ENCODE measurements at regions not wholly inside any gene's neighbourhood (a gene's known extent, or its start where the extent isn't known, plus 50 kb on each side); places are given as distances from the start of the nearest gene placed in this dataset.

GRCh38 chr9:89256225-89256624 lies 54.8 kb upstream of the CKS2 start:
- H3K4me3 ChIP-seq, result no peak overlapping the region
- no peaks in the 10 kb centered on the region for H3K36me3 ChIP-seq
- H3K27ac ChIP-seq (replicated peaks), result no peak overlapping the region
- DNase-seq, result no peak
- no peak for TF ChIP-seq CTCF (IDR thresholded peaks at IDR 0.05; ENCODE audit: borderline replicate concordance)
- intact Hi-C loops (cut with micrococcal nuclease), result no loop called here
- peaks cover 12% of the 10 kb centered on the region for H3K9me3 ChIP-seq (replicated peaks)
- no peaks in the 10 kb centered on the region for H3K27me3 ChIP-seq (ENCODE audit: low read depth)
- no peaks in the 10 kb centered on the region for H3K4me1 ChIP-seq

GRCh38 chr9:89256642-89257041 lies 54.4 kb upstream of the CKS2 start:
- DNase-seq, result no peak
- Histone ChIP-seq H3K36me3 (no peaks in the 10 kb centered on the region), H3K27ac (replicated peaks) (no peak overlapping the region), H3K4me1 (no peaks in the 10 kb centered on the region), H3K9me3 (replicated peaks) (peaks cover 12% of the 10 kb centered on the region), H3K4me3 (no peak overlapping the region), H3K27me3 (ENCODE audit: low read depth) (no peaks in the 10 kb centered on the region)
- intact Hi-C loops (cut with micrococcal nuclease), result no loop called here
- no peak for TF ChIP-seq CTCF (IDR thresholded peaks at IDR 0.05; ENCODE audit: borderline replicate concordance)

DNA sequence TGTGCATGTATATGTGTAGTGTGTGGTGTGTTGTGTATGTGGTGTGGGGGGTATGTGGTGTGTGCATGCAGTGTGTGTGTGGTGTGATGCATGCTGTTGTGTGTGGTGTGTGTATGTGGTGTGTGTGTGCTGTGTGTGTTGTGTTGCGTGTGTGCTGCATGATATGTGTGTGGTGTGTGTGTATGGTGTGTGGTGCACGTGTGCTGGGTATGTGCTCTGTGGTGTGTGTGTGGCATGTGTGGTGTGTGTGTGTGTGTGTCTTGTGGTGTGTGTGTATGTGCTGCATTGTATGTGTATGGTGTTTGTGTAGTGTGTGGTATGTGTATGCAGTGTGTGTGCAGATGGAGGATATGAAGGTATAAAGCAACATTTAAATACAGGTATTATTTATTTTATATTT lies 50.5 kb upstream of the CKS2 start:
- peaks cover 13% of the 10 kb centered on the region for H3K9me3 ChIP-seq (replicated peaks)
- DNase-seq, result no peak
- no peaks in the 10 kb centered on the region for H3K36me3 ChIP-seq
- no peak overlapping the region for H3K4me3 ChIP-seq
- intact Hi-C loops (cut with micrococcal nuclease), result no loop called here
- H3K27ac ChIP-seq (replicated peaks), result no peak overlapping the region
- no peaks in the 10 kb centered on the region for H3K4me1 ChIP-seq
- TF ChIP-seq CTCF (IDR thresholded peaks at IDR 0.05; ENCODE audit: borderline replicate concordance), result no peak
- H3K27me3 ChIP-seq (ENCODE audit: low read depth), result no peaks in the 10 kb centered on the region
